ENCODE measurements at regions not wholly inside any gene's neighbourhood (a gene's known extent, or its start where the extent isn't known, plus 50 kb on each side); places are given as distances from the start of the nearest gene placed in this dataset.

DNA sequence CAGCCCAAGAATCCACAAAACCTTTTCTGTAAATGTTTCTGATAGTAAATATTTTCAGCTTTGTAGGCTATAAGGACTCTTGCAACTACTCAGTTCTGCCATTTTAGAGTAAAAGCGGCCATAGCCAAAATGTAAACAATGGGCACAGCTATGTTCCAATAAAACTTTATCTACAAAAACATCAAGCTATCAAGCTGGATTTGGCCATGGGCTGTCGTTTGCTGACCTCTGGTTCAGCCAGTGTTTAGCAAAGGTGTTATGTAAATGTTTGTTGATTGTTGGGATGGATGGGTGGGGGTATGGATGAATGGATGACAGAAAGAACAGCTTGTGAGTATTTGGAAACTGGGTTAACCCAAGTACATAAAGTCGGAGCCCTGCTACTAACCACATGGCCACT, 111.1 kb upstream of the VRK1 start:
- Histone ChIP-seq H3K9me3 (no peaks in the 10 kb centered on the region), H3K4me1 (no peaks in the 10 kb centered on the region), H3K27ac (no peak overlapping the region), H3K27me3 (no peaks in the 10 kb centered on the region), H3K36me3 (no peaks in the 10 kb centered on the region), H3K4me3 (no peak overlapping the region)
- 54 to 56% methylated on average over 3 of the region's 3 CpGs for WGBS, 2 donors
- ATAC-seq (ENCODE audit: low FRiP score in 2 of 2) (no peak), DNase-seq (no peak)
- no peak for TF ChIP-seq POLR2AphosphoS5 (IDR thresholded peaks at IDR 0.05)
- TF ChIP-seq POLR2A (IDR thresholded peaks at IDR 0.05): no peak
- TF ChIP-seq, protein P1, sequence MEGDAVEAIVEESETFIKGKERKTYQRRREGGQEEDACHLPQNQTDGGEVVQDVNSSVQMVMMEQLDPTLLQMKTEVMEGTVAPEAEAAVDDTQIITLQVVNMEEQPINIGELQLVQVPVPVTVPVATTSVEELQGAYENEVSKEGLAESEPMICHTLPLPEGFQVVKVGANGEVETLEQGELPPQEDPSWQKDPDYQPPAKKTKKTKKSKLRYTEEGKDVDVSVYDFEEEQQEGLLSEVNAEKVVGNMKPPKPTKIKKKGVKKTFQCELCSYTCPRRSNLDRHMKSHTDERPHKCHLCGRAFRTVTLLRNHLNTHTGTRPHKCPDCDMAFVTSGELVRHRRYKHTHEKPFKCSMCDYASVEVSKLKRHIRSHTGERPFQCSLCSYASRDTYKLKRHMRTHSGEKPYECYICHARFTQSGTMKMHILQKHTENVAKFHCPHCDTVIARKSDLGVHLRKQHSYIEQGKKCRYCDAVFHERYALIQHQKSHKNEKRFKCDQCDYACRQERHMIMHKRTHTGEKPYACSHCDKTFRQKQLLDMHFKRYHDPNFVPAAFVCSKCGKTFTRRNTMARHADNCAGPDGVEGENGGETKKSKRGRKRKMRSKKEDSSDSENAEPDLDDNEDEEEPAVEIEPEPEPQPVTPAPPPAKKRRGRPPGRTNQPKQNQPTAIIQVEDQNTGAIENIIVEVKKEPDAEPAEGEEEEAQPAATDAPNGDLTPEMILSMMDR (IDR thresholded peaks at IDR 0.05): no peak
- no peak for TF ChIP-seq EP300 (IDR thresholded peaks at IDR 0.05)

DNA sequence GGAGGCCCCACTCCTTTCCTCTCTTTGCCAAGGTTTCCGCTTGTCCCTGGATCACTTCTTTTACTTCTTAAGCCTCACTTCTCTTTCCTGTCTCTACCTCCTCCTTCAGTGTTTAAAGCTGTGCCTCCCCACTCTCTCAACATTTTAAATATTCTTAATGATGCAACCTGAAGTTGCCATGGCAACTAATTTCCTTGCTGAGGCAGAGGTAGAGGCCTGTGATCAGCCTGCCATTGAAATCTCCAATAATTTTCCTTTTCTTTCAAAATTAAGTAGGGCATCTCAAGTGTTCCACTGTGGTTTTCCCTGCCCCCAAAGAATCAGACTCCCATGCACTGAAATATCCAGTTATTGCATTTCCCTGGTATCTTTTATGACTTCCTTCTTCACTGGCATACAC, 108.6 kb upstream of the VRK1 start:
- no peak for ATAC-seq (ENCODE audit: low FRiP score in 2 of 2)

DNA sequence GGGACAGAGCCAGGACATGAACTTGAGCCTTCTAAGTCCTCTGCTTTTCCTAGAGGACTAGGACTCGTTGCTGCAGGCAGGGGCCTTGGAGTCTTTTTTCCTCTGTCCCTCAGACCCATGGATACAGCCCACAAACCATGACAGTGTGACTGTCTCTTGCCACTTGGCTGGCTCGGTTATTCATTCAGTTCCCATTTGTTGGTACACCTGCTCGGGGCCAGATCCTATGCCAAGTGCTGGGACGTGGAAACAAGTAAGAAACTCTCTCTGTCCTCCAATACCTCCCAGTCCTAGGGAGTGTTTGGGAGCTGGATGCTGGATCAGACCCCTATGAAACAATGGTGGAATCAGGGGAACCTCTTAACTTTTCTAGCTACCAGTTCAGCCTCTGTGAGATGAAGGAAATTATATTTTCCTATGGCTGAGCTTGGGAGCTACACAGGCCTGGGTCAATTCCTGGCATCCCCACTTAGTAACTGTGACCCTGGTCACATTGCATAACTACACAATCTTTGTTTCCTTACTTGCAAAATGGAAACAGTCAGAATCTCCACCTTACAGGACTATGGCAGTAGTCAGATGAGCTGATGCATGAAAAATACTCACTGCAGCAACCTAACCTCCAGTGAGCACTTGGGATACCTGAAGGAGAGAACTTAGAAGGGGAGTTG, 106.3 kb upstream of the VRK1 start:
- DNase-seq: no peak
- no peaks in the 10 kb centered on the region for H3K27me3 ChIP-seq
- no peaks in the 10 kb centered on the region for H3K4me1 ChIP-seq
- 65 to 85% methylated on average over 4 of the region's 4 CpGs for WGBS, 2 donors
- H3K27ac ChIP-seq: no peak overlapping the region
- no peaks in the 10 kb centered on the region for H3K9me3 ChIP-seq
- ATAC-seq (ENCODE audit: low FRiP score in 2 of 2): no peak
- TF ChIP-seq, protein P1 (IDR thresholded peaks at IDR 0.05): no peak
- no peak for TF ChIP-seq EP300 (IDR thresholded peaks at IDR 0.05)
- TF ChIP-seq POLR2AphosphoS5 (IDR thresholded peaks at IDR 0.05): no peak
- TF ChIP-seq POLR2A (IDR thresholded peaks at IDR 0.05): no peak
- no peaks in the 10 kb centered on the region for H3K36me3 ChIP-seq
- no peak overlapping the region for H3K4me3 ChIP-seq

More for the DNA sequence above, 108.6 kb upstream of the VRK1 start:
- no peak overlapping the region for H3K4me3 ChIP-seq
- H3K36me3 ChIP-seq: no peaks in the 10 kb centered on the region
- H3K27ac ChIP-seq: no peak overlapping the region
- DNase-seq: no peak
- H3K4me1 ChIP-seq: no peaks in the 10 kb centered on the region
- no peaks in the 10 kb centered on the region for H3K27me3 ChIP-seq
- no peaks in the 10 kb centered on the region for H3K9me3 ChIP-seq
- WGBS, 2 donors: 78 to 84% methylated on average over 1 of the region's 1 CpG
- TF ChIP-seq POLR2A (IDR thresholded peaks at IDR 0.05) (no peak), EP300 (IDR thresholded peaks at IDR 0.05) (no peak), POLR2AphosphoS5 (IDR thresholded peaks at IDR 0.05) (no peak)
- TF ChIP-seq, protein P1 (IDR thresholded peaks at IDR 0.05): no peak

DNA sequence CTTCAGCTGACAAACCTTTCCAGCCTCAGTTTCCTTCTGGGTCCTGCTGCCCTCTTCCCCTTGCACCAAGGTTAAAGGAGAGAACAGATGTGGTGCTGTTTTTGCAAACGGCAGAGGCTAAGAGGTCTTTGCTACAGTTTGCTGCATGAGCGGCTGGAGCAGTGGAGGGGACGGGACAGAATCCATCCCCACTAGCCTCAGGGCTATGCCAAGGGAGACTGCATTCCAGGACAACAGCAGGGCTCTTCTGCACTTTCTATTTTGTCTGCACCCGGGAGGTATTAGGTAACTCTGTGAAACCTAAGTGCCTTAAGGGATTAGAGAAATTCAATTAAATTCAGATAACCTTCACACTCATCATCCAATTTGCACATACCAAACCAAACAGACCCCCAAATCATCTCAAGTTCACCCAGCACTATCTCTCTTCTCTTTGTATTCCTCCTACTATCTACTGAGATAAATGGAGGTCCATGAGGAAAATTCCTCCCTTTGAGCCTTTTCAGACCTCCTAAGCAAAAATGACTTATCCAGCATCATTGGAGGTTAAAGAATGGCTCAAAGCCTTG, 103.8 kb upstream of the VRK1 start:
- no peak for TF ChIP-seq EP300 (IDR thresholded peaks at IDR 0.05)
- TF ChIP-seq POLR2A (IDR thresholded peaks at IDR 0.05): no peak
- TF ChIP-seq POLR2AphosphoS5 (IDR thresholded peaks at IDR 0.05): no peak
- TF ChIP-seq, protein P1 (IDR thresholded peaks at IDR 0.05): no peak
- H3K27ac ChIP-seq: no peak overlapping the region
- DNase-seq (no peak), ATAC-seq (ENCODE audit: low FRiP score in 2 of 2) (no peak)
- no peak overlapping the region for H3K4me3 ChIP-seq
- H3K4me1 ChIP-seq: no peaks in the 10 kb centered on the region
- 65% methylated on average over 4 of the region's 4 CpGs for WGBS, 2 donors
- H3K27me3 ChIP-seq: no peaks in the 10 kb centered on the region
- H3K9me3 ChIP-seq: no peaks in the 10 kb centered on the region
- H3K36me3 ChIP-seq: no peaks in the 10 kb centered on the region

DNA sequence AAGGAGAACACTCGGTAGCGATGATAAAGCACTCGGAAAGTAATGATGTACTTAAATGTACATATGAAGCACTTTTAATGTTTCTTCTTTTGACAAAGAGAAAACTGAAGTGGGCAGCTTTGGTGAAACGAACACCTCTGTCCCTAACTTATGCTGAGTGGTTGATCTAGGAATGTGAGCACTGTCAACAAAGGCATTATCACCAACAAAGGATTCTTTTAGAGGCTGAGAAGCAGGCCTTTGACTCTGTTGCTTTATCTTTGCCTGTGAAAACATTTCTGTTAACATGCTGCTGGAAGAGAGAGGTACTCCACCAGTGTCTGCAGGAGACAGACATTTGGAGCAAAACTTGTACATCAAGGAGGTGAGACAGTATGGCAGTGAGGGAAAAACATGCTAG, 103.2 kb upstream of the VRK1 start:
- ATAC-seq (ENCODE audit: low FRiP score in 2 of 2): no peak
- no peaks in the 10 kb centered on the region for H3K36me3 ChIP-seq
- no peak overlapping the region for H3K27ac ChIP-seq
- no peaks in the 10 kb centered on the region for H3K9me3 ChIP-seq
- no peaks in the 10 kb centered on the region for H3K27me3 ChIP-seq
- no peak for DNase-seq
- H3K4me3 ChIP-seq: no peak overlapping the region
- no peaks in the 10 kb centered on the region for H3K4me1 ChIP-seq
- WGBS, 2 donors: 52 to 54% methylated on average over 4 of the region's 4 CpGs
- TF ChIP-seq POLR2AphosphoS5 (IDR thresholded peaks at IDR 0.05): no peak
- TF ChIP-seq, protein P1 (IDR thresholded peaks at IDR 0.05): no peak
- TF ChIP-seq EP300 (IDR thresholded peaks at IDR 0.05): no peak
- no peak for TF ChIP-seq POLR2A (IDR thresholded peaks at IDR 0.05)

Measured in upper lobe of left lung (tissue), 6 donors.